Left hindlimb (tissue), 1 donor: ENCODE measurements at regions not wholly inside any gene's neighbourhood (a gene's known extent, or its start where the extent isn't known, plus 50 kb on each side); places are given as distances from the start of the nearest gene placed in this dataset.
"Not testable (repeated sequence)": the region's sequence is repeated elsewhere in the genome, so short reads cannot be mapped to it uniquely, and the experiment has no call there.

Experiments
- DNase-seq: peaks from one replicate; pipeline ENCODE4 v3.0.0-alpha.2; 2018

- not testable (repeated sequence) for DNase-seq
Measured at GRCh38 chr21:27921421-27921820, 954.5 kb upstream of the ADAMTS5 start.

GRCh38 chr21:27917966-27918365 lies 951.1 kb upstream of the ADAMTS5 start:
- not testable (repeated sequence) for DNase-seq

- not testable (repeated sequence) for DNase-seq
Measured at GRCh38 chr21:27916326-27916725, 949.4 kb upstream of the ADAMTS5 start.

GRCh38 chr21:27912133-27912532 lies 945.2 kb upstream of the ADAMTS5 start:
- DNase-seq: not testable (repeated sequence)

- not testable (repeated sequence) for DNase-seq
Measured at GRCh38 chr21:27909487-27909886, 942.6 kb upstream of the ADAMTS5 start.

GRCh38 chr21:27908816-27909215 lies 941.9 kb upstream of the ADAMTS5 start:
- DNase-seq: not testable (repeated sequence)

- DNase-seq: not testable (repeated sequence)
Measured at GRCh38 chr21:27902904-27903303, 936.0 kb upstream of the ADAMTS5 start.

GRCh38 chr21:27893619-27894018 lies 926.7 kb upstream of the ADAMTS5 start:
- DNase-seq: not testable (repeated sequence)

GRCh38 chr21:27891495-27891894 lies 924.6 kb upstream of the ADAMTS5 start:
- not testable (repeated sequence) for DNase-seq

GRCh38 chr21:27887808-27888455 lies 921.0 kb upstream of the ADAMTS5 start:
- not testable (repeated sequence) for DNase-seq

- no peak for DNase-seq
Measured at GRCh38 chr21:27885296-27885711, 918.4 kb upstream of the ADAMTS5 start.

- DNase-seq: not testable (repeated sequence)
Measured at GRCh38 chr21:27881331-27881730, 914.4 kb upstream of the ADAMTS5 start.

GRCh38 chr21:27872411-27872810 lies 905.5 kb upstream of the ADAMTS5 start:
- not testable (repeated sequence) for DNase-seq

GRCh38 chr21:27870755-27871154 lies 903.9 kb upstream of the ADAMTS5 start:
- DNase-seq: not testable (repeated sequence)

GRCh38 chr21:27860314-27860955 lies 893.5 kb upstream of the ADAMTS5 start:
- not testable (repeated sequence) for DNase-seq

- DNase-seq: not testable (repeated sequence)
Measured at GRCh38 chr21:27858053-27858825, 891.4 kb upstream of the ADAMTS5 start.

- not testable (repeated sequence) for DNase-seq
Measured at GRCh38 chr21:27856988-27857387, 890.1 kb upstream of the ADAMTS5 start.

GRCh38 chr21:27841084-27841672 lies 874.3 kb upstream of the ADAMTS5 start:
- DNase-seq: no peak

GRCh38 chr21:27840262-27840661 lies 873.4 kb upstream of the ADAMTS5 start:
- no peak for DNase-seq

GRCh38 chr21:27839512-27840115 lies 872.7 kb upstream of the ADAMTS5 start:
- no peak for DNase-seq

GRCh38 chr21:27838573-27838972 lies 871.7 kb upstream of the ADAMTS5 start:
- DNase-seq: no peak

- no peak for DNase-seq
Measured at GRCh38 chr21:27837936-27838335, 871.0 kb upstream of the ADAMTS5 start.

GRCh38 chr21:27833298-27833697 lies 866.4 kb upstream of the ADAMTS5 start:
- no peak for DNase-seq
